H1 (cell line): ENCODE measurements at regions not wholly inside any gene's neighbourhood (a gene's known extent, or its start where the extent isn't known, plus 50 kb on each side); places are given as distances from the start of the nearest gene placed in this dataset.

Source experiments
- CTCF ChIA-PET: fragments of 300-600 bp; sonication (Branson Sonifier 250); formaldehyde crosslinking; loops from one replicate; lab custom pipeline; 2021; ENCODE audit not compliant: partially characterized antibody; lab: Charles Lee
- POLR2A ChIA-PET: fragments of 300-600 bp; sonication (Branson Sonifier 250); formaldehyde crosslinking; loops from one replicate; lab custom pipeline; 2021; ENCODE audit warnings: inconsistent platforms; ENCODE audit not compliant: partially characterized antibody; lab: Charles Lee
- DNase-seq, 2 experiments: peaks; one replicate each; pipeline versions ENCODE4 v3.0.0 to v3.0.0-alpha.2; 2010 to 2022; ENCODE audit warnings: low spot score in 2 of 2, low read depth in 1 of 2, mixed read lengths in 1 of 2
- FAIRE-seq: peaks from 2 replicates; lab custom pipeline; 2011; peaks lifted over from hg19 to GRCh38; lab: Jason Lieb, UNC
- H2AFZ ChIP-seq: 2 replicates; pipeline ENCODE4 v1.8.1; 2012; ENCODE audit warnings: low read length, inconsistent platforms
- H2AK5ac ChIP-seq: 2 replicates; pipeline ENCODE4 v1.6.1; 2013; ENCODE audit warnings: low read depth, low read length
- H2BK120ac ChIP-seq: replicated peaks from 2 replicates; pipeline ENCODE3; 2013; ENCODE audit warnings: low read depth, low read length, inconsistent platforms
- H2BK12ac ChIP-seq: 2 replicates; pipeline ENCODE4 v1.6.1; 2013; ENCODE audit warnings: low read depth, low read length
- H2BK15ac ChIP-seq: 2 replicates; pipeline ENCODE4 v1.6.1; 2013; ENCODE audit warnings: low read length
- H2BK20ac ChIP-seq: 2 replicates; pipeline ENCODE4 v1.6.1; 2013; ENCODE audit warnings: low read length
- H2BK5ac ChIP-seq: 2 replicates; pipeline ENCODE4 v1.6.1; 2013; ENCODE audit warnings: low read depth, low read length
- H3K14ac ChIP-seq: 2 replicates; pipeline ENCODE4 v1.6.1; 2013; ENCODE audit warnings: inconsistent platforms; ENCODE audit not compliant: insufficient read length
- H3K18ac ChIP-seq: 2 replicates; pipeline ENCODE4 v1.6.1; 2013; ENCODE audit warnings: low read length; ENCODE audit errors: extremely low read depth
- H3K23ac ChIP-seq: 2 replicates; pipeline ENCODE4 v1.6.1; 2013; ENCODE audit warnings: inconsistent platforms; ENCODE audit not compliant: insufficient read length
- H3K23me2 ChIP-seq: 2 replicates; pipeline ENCODE4 v1.6.1; 2013; ENCODE audit warnings: low read depth, low read length
- H3K27ac ChIP-seq: 2 replicates; pipeline ENCODE4 v1.6.1; 2011; ENCODE audit warnings: low read depth, low read length, inconsistent platforms
- H3K27me3 ChIP-seq, 4 experiments: replicated peaks in 1 of 4; 1 replicate in 1 of 4; 2 replicates in 3 of 4; pipeline versions ENCODE4 v1.6.1 to v1.8.1; 2011 to 2013; ENCODE audit warnings: low read length in 3 of 4, mild to moderate bottlenecking in 3 of 4, inconsistent platforms in 2 of 4, mixed read lengths in 2 of 4, moderate library complexity in 1 of 4; ENCODE audit not compliant: control insufficient read depth in 3 of 4, insufficient read depth in 3 of 4; ENCODE audit errors: extremely low read depth in 1 of 4
- H3K36me3 ChIP-seq, 4 experiments: 2 replicates each; pipeline versions ENCODE4 v1.6.1 to v1.8.1; 2011 to 2013; ENCODE audit warnings: mild to moderate bottlenecking in 4 of 4, low read length in 3 of 4, moderate library complexity in 2 of 4, control low read depth in 1 of 4, inconsistent platforms in 1 of 4; ENCODE audit not compliant: insufficient read depth in 4 of 4, control insufficient read depth in 2 of 4
- H3K4ac ChIP-seq: replicated peaks from 2 replicates; pipeline ENCODE3; 2013; ENCODE audit warnings: low read length, low read depth, mixed read lengths, inconsistent platforms; ENCODE audit not compliant: insufficient read length
- H3K4me1 ChIP-seq, 4 experiments: replicated peaks in 1 of 4; 1 replicate in 1 of 4; 2 replicates in 3 of 4; pipeline versions ENCODE4 v1.6.1 to v1.8.1; 2011 to 2013; ENCODE audit warnings: low read length in 3 of 4, inconsistent platforms in 2 of 4, mixed read lengths in 1 of 4; ENCODE audit not compliant: insufficient read depth in 4 of 4, control insufficient read depth in 3 of 4
- H3K4me2 ChIP-seq, 2 experiments: 2 replicates each; pipeline versions ENCODE4 v1.6.1 to v1.8.1; 2011 to 2013; ENCODE audit warnings: low read depth in 2 of 2, low read length in 2 of 2, control low read depth in 1 of 2, inconsistent platforms in 1 of 2, mild to moderate bottlenecking in 1 of 2; ENCODE audit not compliant: insufficient read depth in 1 of 2
- H3K4me3 ChIP-seq, 4 experiments: fragments of 200-600, 300-600 bp in 1 of 4; sonication (generic), shearing (Covaris generic), sonication (Bioruptor Twin) in 1 of 4; 2 replicates each; pipeline versions ENCODE4 v1.5.1 to v1.8.1; 2011 to 2016; ENCODE audit warnings: low read length in 4 of 4, low read depth in 3 of 4, control low read depth in 2 of 4, inconsistent platforms in 2 of 4, mild to moderate bottlenecking in 2 of 4, mixed read lengths in 1 of 4, moderate library complexity in 1 of 4; ENCODE audit not compliant: insufficient read depth in 2 of 4; ENCODE audit errors: extremely low read depth in 1 of 4
- H3K56ac ChIP-seq: replicated peaks from 2 replicates; pipeline ENCODE3; 2013; ENCODE audit warnings: low read depth, mild to moderate bottlenecking, mixed read lengths, low read length, inconsistent platforms; ENCODE audit not compliant: insufficient read length
- H3K79me1 ChIP-seq: 2 replicates; pipeline ENCODE4 v1.6.1; 2013; ENCODE audit warnings: low read depth, low read length, control low read depth
- H3K79me2 ChIP-seq, 2 experiments: 2 replicates each; pipeline versions ENCODE4 v1.6.1 to v1.8.1; 2012 to 2013; ENCODE audit warnings: low read length in 2 of 2, mild to moderate bottlenecking in 2 of 2, inconsistent platforms in 1 of 2; ENCODE audit not compliant: insufficient read depth in 2 of 2, control insufficient read depth in 1 of 2
- H3K9ac ChIP-seq, 4 experiments: replicated peaks in 1 of 4; 1 replicate in 1 of 4; 2 replicates in 3 of 4; pipeline versions ENCODE4 v1.6.1 to v1.8.1; 2011 to 2013; ENCODE audit warnings: low read depth in 3 of 4, low read length in 3 of 4, control low read depth in 2 of 4, mild to moderate bottlenecking in 2 of 4, moderate library complexity in 2 of 4, inconsistent platforms in 1 of 4; ENCODE audit errors: extremely low read depth in 1 of 4
- H3K9me3 ChIP-seq, 2 experiments: 2 replicates each; pipeline versions ENCODE4 v1.6.1 to v1.8.1; 2012 to 2013; ENCODE audit warnings: mild to moderate bottlenecking in 2 of 2, moderate library complexity in 2 of 2, control low read depth in 1 of 2, inconsistent platforms in 1 of 2, low read depth in 1 of 2, low read length in 1 of 2, mixed read lengths in 1 of 2; ENCODE audit not compliant: insufficient read depth in 2 of 2
- H4K20me1 ChIP-seq, 2 experiments: replicated peaks in 1 of 2; 2 replicates each; pipeline versions ENCODE3 to v1.8.1; 2011 to 2013; ENCODE audit warnings: inconsistent platforms in 2 of 2, low read length in 2 of 2, mild to moderate bottlenecking in 1 of 2; ENCODE audit not compliant: insufficient read depth in 2 of 2, control insufficient read depth in 1 of 2
- H4K5ac ChIP-seq: 2 replicates; pipeline ENCODE4 v1.6.1; 2013; ENCODE audit warnings: low read length, low read depth, mixed read lengths, inconsistent platforms; ENCODE audit not compliant: insufficient read length
- H4K8ac ChIP-seq: 2 replicates; pipeline ENCODE4 v1.8.0; 2013; ENCODE audit warnings: mild to moderate bottlenecking, moderate library complexity, low read length, inconsistent platforms; ENCODE audit not compliant: insufficient read depth; ENCODE audit errors: extremely low read depth
- H4K91ac ChIP-seq: replicated peaks from 2 replicates; pipeline ENCODE3; 2013; ENCODE audit warnings: low read length, mixed read lengths, inconsistent platforms; ENCODE audit not compliant: insufficient read length
- BCL11A ChIP-seq, 2 experiments: IDR thresholded peaks; one replicate each; pipeline ENCODE4 v1.6.1; 2011; ENCODE audit warnings: low read depth in 2 of 2, low read length in 2 of 2, mild to moderate bottlenecking in 2 of 2
- JUND ChIP-seq: IDR thresholded peaks from 2 replicates; pipeline ENCODE4 v1.6.1; 2011; ENCODE audit warnings: mild to moderate bottlenecking, improper control_type of control experiment, low read length
- POLR2A ChIP-seq, 2 experiments: IDR thresholded peaks; 1 replicate in 1 of 2; 2 replicates in 1 of 2; pipeline ENCODE4 v1.6.1; 2011; ENCODE audit warnings: low read depth in 2 of 2, low read length in 2 of 2, mild to moderate bottlenecking in 2 of 2; ENCODE audit errors: control extremely low read depth in 1 of 2
- POU5F1 ChIP-seq: IDR thresholded peaks from 2 replicates; pipeline ENCODE4 v1.6.1; 2011; ENCODE audit warnings: low read depth, mild to moderate bottlenecking, low read length, moderate library complexity
- WGBS, 2 experiments: shearing (Covaris generic) in 1 of 2; methylation state at CpG; one replicate each; pipeline versions ENCODE4 v1.1.6 to v1.1.7; 2013 to 2015; ENCODE audit warnings: low lambda C conversion rate in 2 of 2, mixed read lengths in 2 of 2, inconsistent platforms in 1 of 2, low coverage in 1 of 2, missing lambda C conversion rate in 1 of 2; ENCODE audit not compliant: insufficient replicate concordance in 2 of 2, insufficient coverage in 1 of 2, insufficient read length in 1 of 2; ENCODE audit errors: extremely low coverage in 1 of 2, missing lambda C conversion rate in 1 of 2; 5-methylcytosine and 5-hydroxymethylcytosine counted together
- TF ChIP-seq, protein P1 (sequence below): IDR thresholded peaks from 2 replicates; pipeline ENCODE4 v1.6.1; 2012; ENCODE audit warnings: inconsistent platforms

DNA sequence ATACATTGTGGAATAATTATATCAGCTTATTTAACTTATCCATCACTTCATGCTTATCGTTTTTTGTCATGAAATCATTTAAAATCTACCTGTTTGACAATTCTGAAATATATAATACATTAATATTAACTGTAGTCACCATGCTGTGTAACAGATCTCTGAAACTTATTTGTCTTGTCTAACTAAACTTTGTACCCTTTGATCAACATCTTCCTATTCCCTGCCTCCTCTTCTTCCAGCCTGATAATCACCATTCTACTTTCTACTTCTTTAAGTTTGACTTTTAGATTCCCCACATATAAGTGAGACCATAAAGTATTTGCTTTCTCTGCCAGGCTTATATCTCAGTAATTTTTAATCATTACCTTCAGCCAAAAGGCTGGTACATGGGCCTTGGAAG is 134.2 kb upstream of the LINC00305 start:
- FAIRE-seq (no peak), DNase-seq (no peak)
- Histone ChIP-seq H4K8ac (no peak overlapping the region), H4K5ac (no peak overlapping the region), H2BK120ac (no peak overlapping the region), H4K91ac (no peak overlapping the region), H3K4ac (no peak overlapping the region), H3K79me1 (no peaks in the 10 kb centered on the region), H3K4me2 (no peak overlapping the region), H3K36me3 (peaks cover 0 to 8% (median 1%) of the 10 kb centered on the region in 4 experiments; a peak in 3 of 8 replicates), H3K18ac (no peak overlapping the region), H3K9me3 (peaks cover 23 to 31% of the 10 kb centered on the region in 2 experiments), H3K9ac (no peak overlapping the region), H2BK20ac (no peak overlapping the region), H3K23me2 (no peaks in the 10 kb centered on the region), H3K27ac (no peak overlapping the region), H2BK12ac (no peak overlapping the region), H3K27me3 (no peaks in the 10 kb centered on the region), H3K56ac (no peak overlapping the region), H4K20me1 (no peaks in the 10 kb centered on the region), H3K4me3 (no peak overlapping the region), H3K79me2 (no peaks in the 10 kb centered on the region), H2BK15ac (no peak overlapping the region), H3K14ac (no peak overlapping the region), H2BK5ac (no peak overlapping the region), H2AK5ac (no peak overlapping the region), H2AFZ (no peak overlapping the region), H3K23ac (no peak overlapping the region), H3K4me1 (no peaks in the 10 kb centered on the region)
- TF ChIP-seq, protein P1, sequence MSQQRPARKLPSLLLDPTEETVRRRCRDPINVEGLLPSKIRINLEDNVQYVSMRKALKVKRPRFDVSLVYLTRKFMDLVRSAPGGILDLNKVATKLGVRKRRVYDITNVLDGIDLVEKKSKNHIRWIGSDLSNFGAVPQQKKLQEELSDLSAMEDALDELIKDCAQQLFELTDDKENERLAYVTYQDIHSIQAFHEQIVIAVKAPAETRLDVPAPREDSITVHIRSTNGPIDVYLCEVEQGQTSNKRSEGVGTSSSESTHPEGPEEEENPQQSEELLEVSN, result no peak
- TF ChIP-seq BCL11A (IDR thresholded peaks at IDR 0.05; ENCODE audit: low read depth in 2 of 2, low read length in 2 of 2) (no peak), JUND (no peak), POLR2A (IDR thresholded peaks at IDR 0.05; ENCODE audit: control extremely low read depth in 1 of 2, low read depth in 2 of 2, low read length in 2 of 2) (no peak), POU5F1 (no peak)
- ChIA-PET POLR2A (no interaction called here), CTCF (no interaction called here)
- WGBS, 2 experiments, result 84% methylated on average over 1 of the region's 1 CpG; no CpG with 5 or more reads in 1 of the 2 experiments
